ENCODE measurements at regions not wholly inside any gene's neighbourhood (a gene's known extent, or its start where the extent isn't known, plus 50 kb on each side); places are given as distances from the start of the nearest gene placed in this dataset.
"Not testable (repeated sequence)": the region's sequence is repeated elsewhere in the genome, so short reads cannot be mapped to it uniquely, and the experiment has no call there.

DNA sequence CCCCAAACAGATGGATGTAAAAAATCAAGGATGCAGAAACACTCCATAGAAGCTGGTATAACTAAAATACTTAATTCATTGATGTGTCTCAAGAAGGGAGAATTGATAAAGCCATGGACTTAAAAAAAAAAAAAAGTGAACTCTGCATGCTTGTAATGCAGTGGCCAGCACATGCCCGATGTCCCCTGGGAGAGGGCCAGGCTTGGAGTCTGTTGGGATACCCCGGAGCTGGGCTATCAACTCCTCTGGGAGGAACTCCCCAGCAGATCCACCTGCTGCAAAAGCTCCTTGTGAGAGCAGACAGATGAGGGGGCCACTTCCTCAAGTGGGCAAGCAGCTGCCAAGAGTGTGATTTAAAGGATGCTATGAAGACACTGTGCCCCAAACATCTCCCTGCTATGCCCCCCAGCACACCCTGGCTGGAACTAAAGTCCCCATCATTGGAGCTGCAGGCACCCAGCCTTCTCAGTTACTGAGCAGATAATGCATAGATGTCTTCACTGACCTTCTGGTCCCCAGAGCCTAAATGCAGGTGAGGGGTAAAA, 311.5 kb upstream of the ID2 start:
- DNase-seq: no peak

DNA sequence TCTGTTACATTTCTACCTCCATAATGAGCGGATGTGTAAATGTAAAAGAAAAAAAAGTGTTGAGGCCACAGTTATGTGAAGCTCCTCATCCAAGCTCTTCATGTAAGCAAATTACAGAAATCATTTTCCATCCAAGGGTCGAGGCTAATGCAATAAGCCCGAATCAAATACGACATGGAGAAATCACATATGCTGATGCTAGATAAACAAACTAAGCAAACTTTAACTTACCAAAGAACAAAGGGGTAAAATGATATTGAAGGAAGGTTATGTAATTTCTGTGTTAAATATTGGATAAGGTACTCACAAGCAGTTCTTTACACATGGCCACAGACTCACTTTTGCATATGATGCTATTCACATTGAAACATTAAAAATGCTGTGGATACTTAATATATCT, 310.2 kb upstream of the ID2 start:
- DNase-seq: no peak

DNA sequence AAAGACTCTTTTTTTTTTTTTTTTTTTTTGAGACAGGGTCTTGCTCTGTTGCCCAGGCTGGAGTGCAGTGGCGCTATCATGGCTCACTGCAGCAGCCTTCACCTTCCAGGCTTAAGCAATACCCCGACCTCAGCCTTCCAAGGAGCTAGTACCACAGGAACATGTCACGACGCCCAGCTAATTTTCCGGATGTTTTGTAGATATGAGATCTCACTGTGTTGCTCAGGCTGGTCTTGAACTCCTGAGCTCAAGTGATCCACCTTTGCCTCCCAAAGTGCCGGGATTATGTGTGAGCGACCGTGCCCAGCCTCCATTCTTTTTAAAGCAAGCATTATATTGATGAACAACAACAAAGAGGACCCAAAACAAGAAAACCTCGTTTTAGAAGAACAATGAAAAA, 307.1 kb upstream of the ID2 start:
- no peak for DNase-seq

DNA sequence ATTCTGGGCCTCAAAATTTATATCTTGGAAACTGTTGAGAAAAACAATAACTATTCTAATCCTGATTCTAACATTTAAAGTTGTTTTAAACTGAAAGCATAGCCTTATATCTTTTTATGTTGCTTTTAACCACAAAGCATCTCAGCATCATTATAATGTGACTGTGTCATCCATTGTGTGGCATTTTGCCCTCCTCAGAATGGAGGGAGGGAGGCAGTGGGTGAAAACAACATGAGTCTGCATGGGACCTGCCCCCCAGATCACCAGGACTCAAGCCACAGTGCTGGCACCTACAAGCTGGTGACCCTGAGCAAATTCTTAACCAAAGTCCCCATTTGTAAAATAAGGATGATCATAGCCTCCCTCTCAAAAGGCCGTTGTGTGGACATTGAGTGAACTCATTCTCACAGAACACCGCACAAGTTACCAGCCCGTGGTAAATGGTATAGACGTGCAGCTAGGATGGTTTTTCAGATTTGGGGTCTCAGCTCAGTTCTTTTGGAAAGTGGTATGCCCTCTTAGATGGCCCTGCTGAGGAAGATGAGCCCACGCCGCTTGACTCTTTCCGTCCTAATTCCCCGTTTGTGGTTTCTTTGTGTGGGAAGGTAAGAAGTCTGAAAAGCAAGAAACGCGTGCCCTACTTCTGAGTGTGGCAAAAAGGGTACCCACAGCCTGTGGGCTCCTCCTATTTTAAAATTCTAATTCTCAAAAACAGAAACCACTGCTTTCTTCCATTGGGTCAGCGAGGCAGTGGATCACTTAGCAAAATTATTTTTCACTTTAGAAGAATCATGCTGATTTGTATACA, 305.0 kb upstream of the ID2 start:
- DNase-seq: no peak

DNA sequence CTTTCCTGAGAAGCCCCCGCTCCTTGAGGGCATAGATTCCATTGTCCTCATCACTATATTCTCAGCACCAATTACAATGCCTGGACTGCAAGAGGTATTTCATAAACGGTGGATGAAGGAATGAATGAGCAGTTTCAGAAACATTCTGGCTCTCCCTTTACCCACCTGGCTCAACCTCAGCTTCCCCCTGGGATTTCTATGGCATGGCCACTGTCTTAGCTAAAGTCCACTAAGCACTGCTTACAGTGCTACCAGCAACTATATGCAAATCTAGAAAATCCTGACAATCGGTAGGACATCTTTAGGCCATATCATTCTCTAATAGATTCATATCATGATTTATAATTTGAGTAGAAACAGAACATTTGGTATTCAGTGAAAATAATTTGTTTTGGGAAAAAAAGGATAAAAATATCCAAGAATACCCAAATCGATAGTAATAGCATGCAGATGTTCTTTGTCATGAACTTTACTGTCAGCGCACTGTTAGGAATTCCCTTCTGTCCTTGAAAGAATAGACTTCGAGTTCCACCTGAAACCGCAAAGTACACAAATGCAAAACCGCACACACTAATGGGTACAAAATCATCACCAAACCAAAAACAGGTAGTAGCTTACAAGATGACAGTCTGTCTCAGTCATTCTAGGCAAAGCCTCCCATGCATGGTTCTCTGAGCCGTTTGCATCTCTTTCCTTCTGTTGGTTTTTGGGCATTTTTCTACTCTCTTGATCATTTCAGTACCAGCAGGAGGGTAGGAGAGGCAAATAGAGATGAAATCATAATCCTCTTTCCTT, 303.6 kb upstream of the ID2 start:
- no peak for DNase-seq

DNA sequence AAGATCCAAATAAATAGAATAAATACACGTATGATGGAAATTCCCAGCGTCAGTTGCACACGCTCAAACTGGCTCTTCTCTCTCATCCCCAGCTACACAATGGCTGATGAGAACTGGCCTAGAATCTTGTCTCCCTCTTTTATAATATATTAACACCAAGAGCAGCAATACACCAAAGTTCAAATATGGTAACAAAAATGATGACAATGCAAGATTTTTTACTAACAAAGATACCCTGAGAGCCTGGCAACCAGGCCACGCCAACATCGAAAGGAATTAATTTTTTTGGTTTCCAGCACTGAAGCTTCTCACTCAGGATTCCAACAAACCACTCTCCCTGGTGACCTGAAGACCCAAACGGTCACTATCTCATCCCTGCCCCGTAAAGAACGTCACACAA, 302.7 kb upstream of the ID2 start:
- no peak for DNase-seq

DNA sequence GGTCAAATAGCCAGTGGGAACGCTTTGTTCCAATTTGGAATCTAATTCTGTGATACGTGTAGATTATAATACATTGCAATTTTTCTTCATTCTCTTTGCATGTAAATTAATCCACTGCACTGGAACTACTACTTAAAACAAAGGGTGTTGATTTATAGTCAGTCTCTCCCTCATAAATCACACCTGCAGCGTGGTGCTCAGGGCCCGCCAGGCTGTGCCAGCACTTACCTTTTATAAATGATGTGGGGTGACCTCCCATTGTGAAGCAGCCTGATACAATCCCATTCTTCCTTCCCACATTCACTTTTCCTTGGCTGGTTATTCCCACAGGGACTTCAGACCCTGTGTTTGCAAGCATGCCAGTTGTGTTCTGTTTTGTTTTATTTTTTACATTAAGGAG, 302.3 kb upstream of the ID2 start:
- no peak for DNase-seq

DNA sequence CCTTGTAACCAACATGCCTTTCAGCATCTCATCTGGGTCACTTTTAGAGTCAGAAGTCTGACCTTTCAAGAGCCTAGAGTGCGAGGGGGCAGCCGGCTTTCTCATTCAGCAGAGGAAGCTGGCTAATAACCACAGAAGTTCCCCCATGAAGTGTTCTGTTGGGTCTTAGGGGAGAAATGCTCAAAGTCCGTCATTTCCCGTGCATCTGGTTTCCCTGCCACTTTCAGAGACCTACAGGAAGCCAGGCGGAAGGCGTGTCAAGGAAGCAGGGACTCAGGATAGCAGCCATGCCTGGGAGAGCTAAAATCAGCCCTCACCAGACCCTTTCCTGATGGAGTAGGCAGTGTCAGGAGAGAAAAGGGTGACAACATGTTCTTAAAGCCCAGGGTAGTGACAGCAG, 301.8 kb upstream of the ID2 start:
- DNase-seq: no peak

DNA sequence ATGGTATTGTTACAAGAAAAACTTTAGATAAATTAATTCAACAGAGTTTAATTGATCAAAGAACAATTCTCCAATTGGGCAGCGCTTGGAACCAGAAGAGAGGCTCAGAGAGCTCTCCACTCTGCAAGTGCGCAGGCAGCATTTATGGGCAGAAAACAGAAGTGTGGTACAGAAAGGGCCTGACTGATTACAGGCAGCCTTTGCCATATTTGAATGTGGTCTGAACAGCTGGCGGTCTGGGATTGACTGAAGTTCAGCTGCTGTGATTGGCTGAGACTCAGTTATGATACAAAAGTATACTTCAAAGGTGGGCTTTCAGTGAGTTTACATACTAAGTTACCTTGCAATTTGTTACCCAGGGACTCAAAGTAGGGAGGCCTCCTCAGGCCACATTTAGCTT, 301.3 kb upstream of the ID2 start:
- no peak for DNase-seq

DNA sequence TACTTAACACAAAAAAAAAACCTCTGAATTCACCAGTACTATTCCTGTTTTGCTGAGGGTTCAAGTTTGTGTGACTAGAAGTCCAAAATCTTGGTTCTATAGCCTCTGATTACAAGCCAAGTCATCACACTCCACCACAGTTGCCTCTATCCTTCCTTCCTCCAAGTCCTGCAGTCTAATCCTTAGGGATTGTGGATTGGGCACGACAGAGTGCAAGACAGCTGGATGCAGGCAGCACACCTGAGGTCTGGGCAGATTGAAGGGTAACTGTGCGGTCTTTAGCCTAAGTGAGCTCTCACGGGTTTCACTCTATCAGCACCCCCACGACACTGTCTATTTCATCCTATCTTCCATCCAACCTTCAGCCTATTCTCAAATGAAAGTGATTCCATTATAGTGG, 299.4 kb upstream of the ID2 start:
- DNase-seq: no peak

DNA sequence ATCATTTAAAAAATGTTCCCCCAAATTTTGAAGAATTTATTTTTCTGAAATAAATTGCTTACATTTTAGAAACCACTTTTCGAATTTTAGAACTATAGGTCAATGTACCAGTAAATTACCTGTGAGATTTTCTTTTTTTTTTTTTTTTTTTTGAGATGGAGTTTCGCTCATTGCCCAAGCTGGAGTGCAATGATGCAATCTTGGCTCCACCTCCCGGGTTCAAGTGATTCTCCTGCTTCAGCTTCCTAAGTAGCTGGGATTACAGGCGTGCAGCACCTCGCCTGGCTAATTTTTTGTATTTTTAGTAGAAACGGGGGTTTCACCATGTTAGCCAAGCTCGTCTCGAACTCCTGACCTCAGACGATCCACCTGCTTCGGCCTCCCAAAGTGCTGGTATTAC, 295.1 kb upstream of the ID2 start:
- not testable (repeated sequence) for DNase-seq

DNA sequence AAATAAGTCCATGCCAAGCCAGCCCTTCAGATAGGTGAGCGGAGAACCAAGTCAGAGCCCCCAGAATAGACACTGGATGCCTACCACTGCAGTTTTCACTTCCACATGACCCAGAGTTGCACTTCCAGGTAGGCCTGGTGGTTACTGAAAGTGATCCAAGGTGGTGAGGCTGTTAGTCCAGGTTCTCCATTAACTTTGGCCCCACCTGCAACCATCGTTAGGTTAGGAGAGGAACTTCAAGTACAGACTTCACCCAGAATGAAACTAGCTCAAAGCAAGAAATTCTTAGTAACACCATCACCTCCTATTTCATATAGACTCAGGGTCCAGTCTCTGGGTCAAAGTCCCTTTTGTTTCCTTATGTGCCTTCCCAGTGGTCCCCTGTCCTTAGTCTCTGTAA, 293.1 kb upstream of the ID2 start:
- no peak for DNase-seq

DNA sequence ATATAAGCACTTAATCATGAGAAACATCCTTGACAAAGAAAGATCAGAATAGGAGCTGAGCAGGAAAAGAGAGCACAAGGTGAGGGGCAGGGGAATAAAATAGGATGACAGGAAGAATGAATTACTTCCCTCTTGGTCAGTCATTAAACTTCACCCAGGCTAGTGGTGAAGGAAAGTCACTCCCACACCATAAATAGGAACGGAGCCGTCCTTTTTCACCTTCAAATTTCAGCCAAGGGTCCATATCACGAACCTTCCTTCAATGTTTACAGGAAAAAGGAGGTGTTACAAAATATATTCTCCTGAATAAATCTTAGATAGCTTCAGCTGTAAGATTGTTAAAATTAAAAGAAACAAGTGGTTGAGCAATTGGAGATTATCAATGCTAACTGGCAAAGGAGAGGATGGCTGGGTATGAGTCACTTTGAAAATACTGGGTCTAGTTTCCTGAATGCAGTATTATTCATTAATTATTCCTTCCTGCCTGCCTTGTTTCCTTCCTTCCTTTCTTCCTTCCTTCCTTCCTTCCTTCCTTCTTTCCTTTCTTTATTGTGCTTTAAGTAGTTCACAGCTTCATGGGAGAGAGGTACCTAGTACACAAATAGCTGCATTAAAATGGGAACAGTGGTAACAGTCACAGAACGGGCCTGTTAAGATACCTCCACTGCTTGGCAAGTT, 292.3 kb upstream of the ID2 start:
- no peak for DNase-seq

DNA sequence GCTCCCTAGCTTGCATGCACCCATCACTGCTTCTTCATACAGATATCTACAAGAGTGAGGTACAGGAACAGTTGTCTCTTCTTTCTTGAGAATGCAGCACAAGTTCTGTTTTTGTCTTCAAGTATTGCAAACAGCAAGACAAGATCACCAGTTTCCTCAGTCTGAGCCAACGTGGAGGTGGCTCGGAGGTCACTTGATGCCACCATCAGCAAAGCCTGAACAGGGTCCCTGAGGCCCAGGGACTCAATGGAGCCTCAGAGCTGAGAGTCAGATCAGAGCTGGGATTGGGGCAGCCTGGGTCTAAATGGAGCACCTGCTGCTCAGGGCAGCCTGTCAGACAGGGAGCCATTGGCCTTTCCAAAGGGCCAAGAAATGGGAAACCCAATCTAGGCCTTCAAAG, 290.7 kb upstream of the ID2 start:
- no peak for DNase-seq

DNA sequence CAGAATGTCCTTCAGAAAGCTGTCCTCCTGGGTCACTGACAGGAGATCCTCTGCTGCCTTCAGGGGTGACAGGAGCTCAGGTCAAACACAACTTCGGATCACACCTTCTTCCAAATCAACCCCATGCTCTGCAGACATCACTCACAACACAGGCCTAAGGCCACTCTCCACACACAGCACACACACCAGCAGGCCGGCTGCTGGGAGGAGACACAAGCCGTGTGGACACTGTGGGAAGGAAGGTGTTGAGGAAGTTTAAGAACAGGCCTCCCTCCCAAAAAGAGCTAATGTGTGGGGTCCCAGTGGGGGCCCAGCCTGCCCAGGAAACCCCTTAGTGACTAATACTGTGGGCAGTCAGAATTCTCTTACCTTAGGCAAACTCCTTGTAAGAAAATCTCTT, 290.3 kb upstream of the ID2 start:
- no peak for DNase-seq

DNA sequence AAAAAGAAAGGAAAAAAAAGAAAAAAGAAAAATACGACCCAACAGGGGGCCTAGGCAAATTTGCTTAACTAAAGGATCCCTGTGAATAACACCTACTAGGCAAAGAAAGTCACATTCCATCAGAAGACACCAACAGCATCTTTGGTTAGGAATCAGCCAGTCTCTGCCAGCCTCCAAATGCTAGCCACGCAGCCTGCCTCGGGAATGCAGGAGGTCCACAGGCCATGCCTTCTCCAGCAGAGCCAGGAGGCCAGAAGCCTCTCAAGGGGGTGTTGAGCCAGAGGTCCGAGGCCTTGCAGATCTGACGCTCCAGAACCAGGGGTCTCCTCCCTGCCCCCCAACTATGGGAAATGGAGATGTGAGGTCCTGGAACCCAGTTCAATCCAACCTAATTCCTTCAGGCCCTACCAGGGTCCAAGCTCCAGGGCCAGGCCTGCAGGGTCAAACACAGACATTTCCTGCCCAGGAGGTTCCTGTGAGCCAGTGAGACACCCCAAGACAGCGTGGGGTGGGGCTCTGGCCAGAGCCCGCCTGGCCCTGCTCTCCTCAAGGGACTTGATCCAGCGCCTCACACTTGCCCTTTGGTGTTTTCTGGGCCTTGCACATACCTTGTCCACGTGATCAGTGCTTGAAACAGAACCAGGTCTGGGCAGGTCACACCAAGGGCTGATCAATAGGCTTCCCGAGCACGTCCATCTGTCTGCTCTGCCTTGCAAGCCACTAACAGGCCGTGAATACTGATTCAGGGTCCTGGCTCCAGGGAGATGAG, 289.6 kb upstream of the ID2 start:
- DNase-seq: no peak

DNA sequence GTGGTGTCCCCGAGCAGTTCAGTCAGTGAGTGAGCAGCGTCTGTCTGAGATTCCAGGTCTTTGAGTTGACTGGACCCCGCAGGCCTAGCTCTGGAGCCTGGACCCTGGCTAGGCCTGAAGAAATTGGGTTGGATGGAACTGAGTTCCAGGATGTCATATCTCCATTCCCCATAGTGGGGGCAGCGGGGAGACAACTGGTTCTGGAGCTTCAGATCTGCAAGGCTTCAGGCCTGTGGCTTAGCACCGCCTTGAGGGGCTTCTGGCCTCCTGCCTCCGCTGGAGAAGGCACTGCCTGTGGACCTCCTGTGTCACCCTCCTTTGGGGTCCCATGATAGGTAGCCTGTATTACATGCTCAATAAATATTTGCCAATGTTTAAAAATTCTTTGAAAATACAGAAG, 288.4 kb upstream of the ID2 start:
- DNase-seq: no peak

DNA sequence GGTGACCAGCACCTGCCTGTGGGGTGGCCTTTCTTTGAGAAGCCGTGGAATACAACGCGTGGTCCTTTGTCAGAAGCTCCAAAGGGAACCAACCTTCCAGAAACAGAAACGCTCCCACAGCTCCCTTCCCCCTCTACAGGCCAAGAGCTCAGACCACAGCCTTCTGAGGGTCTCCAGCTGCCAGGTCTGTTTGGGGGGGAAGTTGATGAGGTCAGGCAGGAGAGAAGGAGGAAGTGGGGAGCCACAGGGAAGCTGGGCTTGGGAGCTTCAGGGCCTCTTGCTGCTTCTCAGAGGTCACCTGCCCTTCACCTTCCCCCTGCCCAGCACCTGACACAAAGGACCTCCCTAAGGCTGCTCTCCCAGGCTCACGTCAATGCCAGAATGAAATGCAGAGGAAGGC, 287.7 kb upstream of the ID2 start:
- no peak for DNase-seq

DNA sequence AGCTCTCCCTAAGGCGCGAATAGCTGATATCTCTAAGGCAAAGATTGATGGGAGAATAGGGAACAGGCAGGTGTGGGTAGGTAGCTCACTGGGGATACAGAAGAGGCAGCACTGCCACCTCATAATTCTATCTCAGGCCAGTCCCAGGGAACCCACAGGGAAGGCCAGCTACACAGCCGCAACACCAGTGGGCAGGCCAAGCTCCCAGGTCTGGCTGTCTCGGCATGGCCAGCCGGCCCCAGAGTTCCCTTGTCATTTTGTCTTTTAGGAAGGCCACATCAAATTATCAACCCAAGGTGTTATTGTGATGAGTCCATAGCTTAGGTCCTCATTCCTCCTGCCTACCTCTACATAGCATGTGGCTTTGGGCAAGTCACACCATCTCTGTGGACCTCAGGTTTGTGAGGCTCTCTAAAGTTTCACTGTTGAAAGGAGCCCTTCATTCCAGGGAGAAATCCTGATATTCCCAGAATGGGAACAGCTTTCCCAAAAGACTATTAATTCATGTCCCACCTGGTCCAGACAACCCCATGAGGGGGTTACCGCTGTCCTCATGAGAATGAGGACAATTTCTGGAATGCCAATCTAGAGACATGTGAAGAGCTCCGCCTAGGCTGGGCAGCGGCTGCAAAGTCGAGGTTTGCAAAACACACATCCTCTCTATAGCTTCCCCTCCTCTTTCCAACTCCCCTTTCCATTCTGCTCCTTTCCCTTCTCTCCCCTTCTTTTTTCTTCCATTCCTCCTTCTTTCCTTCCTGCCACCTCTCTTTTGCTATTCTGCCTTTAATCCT, 287.1 kb upstream of the ID2 start:
- DNase-seq: no peak

DNA sequence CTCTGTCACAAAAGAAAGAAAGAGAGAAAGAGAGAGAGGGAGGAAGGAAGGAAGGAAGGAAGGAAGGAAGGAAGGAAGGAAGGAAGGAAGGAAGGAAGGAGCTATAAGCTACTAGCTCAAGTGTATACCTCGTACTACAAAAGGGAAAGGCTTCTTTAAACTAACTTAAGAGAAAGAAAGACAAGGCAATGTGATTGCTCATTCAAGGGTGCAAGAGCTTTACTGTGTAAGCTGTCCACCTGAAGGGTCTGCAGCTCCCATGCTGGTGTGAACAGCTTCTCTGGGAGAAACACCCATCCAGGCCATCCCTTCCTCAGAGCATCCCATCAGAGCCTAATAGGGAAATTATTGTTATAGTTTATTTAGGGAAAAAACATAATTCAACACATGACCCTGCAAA, 286.1 kb upstream of the ID2 start:
- DNase-seq: no peak

DNA sequence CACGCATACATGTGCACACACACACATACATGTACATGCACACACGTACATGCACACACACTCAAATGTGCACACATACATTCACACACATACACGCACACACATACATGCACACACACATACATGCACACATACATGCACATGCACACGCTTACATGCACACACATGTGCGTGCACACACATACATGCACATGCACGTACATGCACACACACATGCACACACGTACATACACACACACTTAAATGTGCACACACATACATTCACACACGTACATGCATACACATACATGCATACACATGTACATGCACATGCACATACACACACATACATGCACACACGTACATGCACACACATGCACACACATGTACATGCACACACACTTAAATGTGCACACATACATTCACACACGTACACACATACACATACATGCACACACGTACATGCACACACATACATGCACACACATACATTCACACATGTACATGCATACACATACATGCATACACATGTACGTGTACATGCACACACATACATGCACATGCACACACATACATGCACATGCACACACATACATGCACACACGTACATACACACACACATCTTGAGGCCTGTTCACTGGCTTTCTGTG, 283.7 kb upstream of the ID2 start:
- DNase-seq: no peak

Measured in right lung (tissue), 2 donors.